GM23338 (cell line): ENCODE measurements at regions not wholly inside any gene's neighbourhood (a gene's known extent, or its start where the extent isn't known, plus 50 kb on each side); places are given as distances from the start of the nearest gene placed in this dataset.

Experiments used
- ATAC-seq: fragments of 200-7000 bp; cut with Tn5 transposase; 3 replicates; pipeline ENCODE4 v1.9.1; 2020
- DNase-seq: peaks from one replicate; pipeline ENCODE4 v3.0.0-alpha.2; 2015; ENCODE audit warnings: low spot score
- H2AFZ ChIP-seq: fragments of 200-600 bp; sonication (generic); 2 replicates; pipeline ENCODE4 v1.8.0; 2016; ENCODE audit warnings: antibody characterized with exemption, mild to moderate bottlenecking, moderate library complexity
- H3F3A ChIP-seq: fragments of 200-600 bp; sonication (generic); replicated peaks from 2 replicates; pipeline ENCODE4 v1.8.0; 2017; ENCODE audit warnings: antibody characterized with exemption, mixed run types, low read depth
- H3K27ac ChIP-seq: fragments of 200-600 bp; sonication (generic); 2 replicates; pipeline ENCODE4 v1.6.1; 2016; ENCODE audit warnings: low read depth
- H3K27me3 ChIP-seq: fragments of 200-600 bp; sonication (generic); 2 replicates; pipeline ENCODE4 v1.8.0; 2016; ENCODE audit warnings: mild to moderate bottlenecking, mixed run types, moderate library complexity; ENCODE audit not compliant: insufficient read depth
- H3K36me3 ChIP-seq: fragments of 200-600 bp; sonication (generic); 2 replicates; pipeline ENCODE4 v1.8.0; 2016; ENCODE audit warnings: mild to moderate bottlenecking; ENCODE audit not compliant: insufficient read depth
- H3K4me1 ChIP-seq: fragments of 200-600 bp; sonication (generic); 2 replicates; pipeline ENCODE4 v1.8.0; 2016; ENCODE audit warnings: mild to moderate bottlenecking, moderate library complexity; ENCODE audit not compliant: insufficient read depth
- H3K4me2 ChIP-seq: fragments of 200-600 bp; sonication (generic); 2 replicates; pipeline ENCODE4 v1.7.1; 2017; ENCODE audit warnings: mixed run types
- H3K4me3 ChIP-seq: fragments of 200-600 bp; sonication (generic); 2 replicates; pipeline ENCODE4 v1.6.1; 2016; ENCODE audit warnings: mixed run types
- H3K79me2 ChIP-seq: fragments of 200-600 bp; sonication (generic); replicated peaks from 2 replicates; pipeline ENCODE4 v1.8.0; 2017; ENCODE audit warnings: mild to moderate bottlenecking; ENCODE audit not compliant: insufficient read depth
- H3K9me2 ChIP-seq: fragments of 200-600 bp; sonication (generic); 2 replicates; pipeline ENCODE4 v1.8.0; 2017; ENCODE audit not compliant: insufficient read depth
- H4K20me1 ChIP-seq: fragments of 200-600 bp; sonication (generic); replicated peaks from 2 replicates; pipeline ENCODE4 v1.8.0; 2017; ENCODE audit warnings: mild to moderate bottlenecking; ENCODE audit not compliant: insufficient read depth
- H3K27ac Mint-ChIP-seq: 2 replicates; pipeline ENCODE4 v1.8.0; 2020; ENCODE audit warnings: inconsistent platforms, mild to moderate bottlenecking, moderate library complexity, mixed read lengths
- H3K27me3 Mint-ChIP-seq: 3 replicates; pipeline ENCODE4 v1.8.0; 2022; ENCODE audit warnings: low read depth, mild to moderate bottlenecking, moderate library complexity, mixed read lengths, inconsistent platforms; ENCODE audit not compliant: insufficient read depth, poor library complexity
- H3K36me3 Mint-ChIP-seq: 3 replicates; pipeline ENCODE4 v1.8.0; 2021; ENCODE audit warnings: low read depth, mild to moderate bottlenecking, inconsistent platforms, moderate library complexity, mixed read lengths
- H3K4me1 Mint-ChIP-seq: 3 replicates; pipeline ENCODE4 v1.8.0; 2020; ENCODE audit warnings: mild to moderate bottlenecking, inconsistent platforms, mixed read lengths
- H3K4me3 Mint-ChIP-seq: 3 replicates; pipeline ENCODE4 v1.8.0; 2021; ENCODE audit warnings: moderate library complexity, mild to moderate bottlenecking, inconsistent platforms, mixed read lengths
- H3K9me3 Mint-ChIP-seq: 3 replicates; pipeline ENCODE4 v1.8.0; 2020; ENCODE audit warnings: moderate library complexity, mild to moderate bottlenecking, inconsistent platforms, mixed read lengths
- CREB1 ChIP-seq: fragments of 250-450 bp; sonication (Bioruptor Pico); IDR thresholded peaks from 2 replicates; pipeline ENCODE4 v1.5.0; 2020; ENCODE audit warnings: low read depth, mild to moderate bottlenecking, moderate library complexity
- CTCF ChIP-seq, 2 experiments: fragments of 200-600 bp in 1 of 2; sonication (generic) in 1 of 2; conservative IDR thresholded peaks; 2 replicates each; pipeline versions ENCODE4 v1.5.1 to v1.6.1; 2016 to 2017; ENCODE audit warnings: antibody characterized with exemption in 2 of 2, low read depth in 2 of 2, mild to moderate bottlenecking in 2 of 2, moderate library complexity in 1 of 2
- ETS1 ChIP-seq: IDR thresholded peaks from 2 replicates; pipeline ENCODE4 v1.6.1; 2016; ENCODE audit warnings: antibody characterized with exemption
- EZH2 ChIP-seq: fragments of 200-600 bp; sonication (generic); IDR thresholded peaks from one replicate; pipeline ENCODE4 v1.8.0; 2017; ENCODE audit warnings: antibody characterized with exemption, mild to moderate bottlenecking, low read depth; ENCODE audit not compliant: unreplicated experiment
- EZH2phosphoT487 ChIP-seq: fragments of 200-600 bp; sonication (generic); IDR thresholded peaks from one replicate; pipeline ENCODE4 v1.8.1; 2018; ENCODE audit warnings: antibody characterized with exemption; ENCODE audit not compliant: unreplicated experiment
- JUNB ChIP-seq: IDR thresholded peaks from one replicate; pipeline ENCODE4 v1.6.1; 2016; ENCODE audit warnings: antibody characterized with exemption; ENCODE audit not compliant: unreplicated experiment
- NANOG ChIP-seq: IDR thresholded peaks from 2 replicates; pipeline ENCODE4 v1.6.1; 2016; ENCODE audit warnings: antibody characterized with exemption, borderline replicate concordance
- POLR2AphosphoS5 ChIP-seq: IDR thresholded peaks from 2 replicates; pipeline ENCODE4 v1.6.1; 2016; ENCODE audit warnings: antibody characterized with exemption, low read depth
- REST ChIP-seq: IDR thresholded peaks from one replicate; pipeline ENCODE4 v1.6.1; 2018; ENCODE audit warnings: antibody characterized with exemption; ENCODE audit not compliant: unreplicated experiment
- STAT1 ChIP-seq: IDR thresholded peaks from one replicate; pipeline ENCODE4 v1.6.1; 2016; ENCODE audit warnings: antibody characterized with exemption; ENCODE audit not compliant: unreplicated experiment
- ZNF114 ChIP-seq: fragments of 250-450 bp; sonication (Bioruptor Pico); IDR thresholded peaks from 2 replicates; pipeline ENCODE4 v1.5.0; 2020; ENCODE audit warnings: mild to moderate bottlenecking, moderate library complexity
- ZNF331 ChIP-seq: fragments of 250-450 bp; sonication (Bioruptor Pico); IDR thresholded peaks from 2 replicates; pipeline ENCODE4 v1.5.0; 2020; ENCODE audit warnings: low read depth, mild to moderate bottlenecking, moderate library complexity
- ZNF462 ChIP-seq: fragments of 250-450 bp; sonication (Bioruptor Pico); IDR thresholded peaks from 2 replicates; pipeline ENCODE4 v1.5.0; 2020; ENCODE audit warnings: mild to moderate bottlenecking, moderate library complexity

- Histone ChIP-seq H3K9me2 (no peaks in the 10 kb centered on the region), H3K4me2 (no peak overlapping the region), H3K79me2 (no peaks in the 10 kb centered on the region), H3K27ac (no peak overlapping the region), H2AFZ (no peak overlapping the region), H3K4me3 (no peak overlapping the region), H4K20me1 (no peaks in the 10 kb centered on the region), H3K4me1 (no peaks in the 10 kb centered on the region), H3K36me3 (no peaks in the 10 kb centered on the region), H3K27me3 (no peaks in the 10 kb centered on the region), H3F3A (no peaks in the 10 kb centered on the region)
- peaks cover 6% of the 10 kb centered on the region for H3K27me3 Mint-ChIP-seq
- H3K36me3 Mint-ChIP-seq = no peaks in the 10 kb centered on the region
- no peak overlapping the region for H3K27ac Mint-ChIP-seq
- DNase-seq (no peak), ATAC-seq (no peak; the same call in 2 of the 3 replicates)
- H3K4me3 Mint-ChIP-seq = no peak overlapping the region
- H3K4me1 Mint-ChIP-seq = no peaks in the 10 kb centered on the region
- no peaks in the 10 kb centered on the region; the same call in 2 of the 3 replicates for H3K9me3 Mint-ChIP-seq
- no peak for TF ChIP-seq ZNF462
- TF ChIP-seq JUNB = no peak
- no peak for TF ChIP-seq CREB1 (CRISPR knock-in tag)
- TF ChIP-seq NANOG = no peak
- no peak for TF ChIP-seq POLR2AphosphoS5
- no peak for TF ChIP-seq STAT1
- no peak for TF ChIP-seq EZH2
- TF ChIP-seq ETS1 = no peak
- no peak for TF ChIP-seq REST
- no peak for TF ChIP-seq CTCF (conservative IDR thresholded peaks at IDR 0.05; ENCODE audit: low read depth in 2 of 2)
- no peak for TF ChIP-seq ZNF114 (CRISPR knock-in tag)
- TF ChIP-seq ZNF331 = no peak
- TF ChIP-seq EZH2phosphoT487 = no peak
Observed at GRCh38 chr16:66256919-66257318, 109.6 kb upstream of the CDH5 start.
